ENCODE measurements at regions not wholly inside any gene's neighbourhood (a gene's known extent, or its start where the extent isn't known, plus 50 kb on each side); places are given as distances from the start of the nearest gene placed in this dataset.

- TF ChIP-seq, protein P1, sequence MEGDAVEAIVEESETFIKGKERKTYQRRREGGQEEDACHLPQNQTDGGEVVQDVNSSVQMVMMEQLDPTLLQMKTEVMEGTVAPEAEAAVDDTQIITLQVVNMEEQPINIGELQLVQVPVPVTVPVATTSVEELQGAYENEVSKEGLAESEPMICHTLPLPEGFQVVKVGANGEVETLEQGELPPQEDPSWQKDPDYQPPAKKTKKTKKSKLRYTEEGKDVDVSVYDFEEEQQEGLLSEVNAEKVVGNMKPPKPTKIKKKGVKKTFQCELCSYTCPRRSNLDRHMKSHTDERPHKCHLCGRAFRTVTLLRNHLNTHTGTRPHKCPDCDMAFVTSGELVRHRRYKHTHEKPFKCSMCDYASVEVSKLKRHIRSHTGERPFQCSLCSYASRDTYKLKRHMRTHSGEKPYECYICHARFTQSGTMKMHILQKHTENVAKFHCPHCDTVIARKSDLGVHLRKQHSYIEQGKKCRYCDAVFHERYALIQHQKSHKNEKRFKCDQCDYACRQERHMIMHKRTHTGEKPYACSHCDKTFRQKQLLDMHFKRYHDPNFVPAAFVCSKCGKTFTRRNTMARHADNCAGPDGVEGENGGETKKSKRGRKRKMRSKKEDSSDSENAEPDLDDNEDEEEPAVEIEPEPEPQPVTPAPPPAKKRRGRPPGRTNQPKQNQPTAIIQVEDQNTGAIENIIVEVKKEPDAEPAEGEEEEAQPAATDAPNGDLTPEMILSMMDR (IDR thresholded peaks at IDR 0.05), result no peak
- TF ChIP-seq POLR2A (IDR thresholded peaks at IDR 0.05), result no peak
These were observed 160.2 kb downstream of the QRSL1 start for GRCh38 chr6:106789428-106790148.

All from esophagus squamous epithelium (tissue), 4 donors.